Urinary bladder (tissue), 3 donors: ENCODE measurements at regions not wholly inside any gene's neighbourhood (a gene's known extent, or its start where the extent isn't known, plus 50 kb on each side); places are given as distances from the start of the nearest gene placed in this dataset.

ENCODE experiments used
- DNase-seq: peaks from one replicate; pipeline ENCODE4 v3.0.0-alpha.2; 2015; ENCODE audit errors: extremely low spot score
- H3K27ac ChIP-seq: one replicate; pipeline ENCODE4 v1.5.1; 2013; ENCODE audit warnings: low read depth, mild to moderate bottlenecking, moderate library complexity
- H3K36me3 ChIP-seq: one replicate; pipeline ENCODE4 v1.6.1; 2013; ENCODE audit warnings: mild to moderate bottlenecking, moderate library complexity; ENCODE audit not compliant: insufficient read depth
- H3K4me1 ChIP-seq: one replicate; pipeline ENCODE4 v1.6.1; 2013; ENCODE audit warnings: mild to moderate bottlenecking, moderate library complexity; ENCODE audit not compliant: insufficient read depth
- H3K4me3 ChIP-seq: one replicate; pipeline ENCODE4 v1.5.1; 2013; ENCODE audit warnings: low read depth, low read length
- WGBS: extraction: QIAGEN DNeasy Blood & Tissue Kit; methylation state at CpG from one replicate; pipeline ENCODE4 v1.1.7; 2013; 5-methylcytosine and 5-hydroxymethylcytosine counted together
- donor health status: healthy with polysubstance abuse.
- donor health status: healthy.

- H3K36me3 ChIP-seq = no peaks in the 10 kb centered on the region
- H3K4me3 ChIP-seq = no peak overlapping the region
- 14% methylated on average over 37 of the region's 37 CpGs for WGBS
- DNase-seq = no peak
- H3K27ac ChIP-seq = no peak overlapping the region
- H3K4me1 ChIP-seq = no peaks in the 10 kb centered on the region
Measured at GRCh38 chr1:101309334-101310311, 72.8 kb downstream of the S1PR1 start.

DNA sequence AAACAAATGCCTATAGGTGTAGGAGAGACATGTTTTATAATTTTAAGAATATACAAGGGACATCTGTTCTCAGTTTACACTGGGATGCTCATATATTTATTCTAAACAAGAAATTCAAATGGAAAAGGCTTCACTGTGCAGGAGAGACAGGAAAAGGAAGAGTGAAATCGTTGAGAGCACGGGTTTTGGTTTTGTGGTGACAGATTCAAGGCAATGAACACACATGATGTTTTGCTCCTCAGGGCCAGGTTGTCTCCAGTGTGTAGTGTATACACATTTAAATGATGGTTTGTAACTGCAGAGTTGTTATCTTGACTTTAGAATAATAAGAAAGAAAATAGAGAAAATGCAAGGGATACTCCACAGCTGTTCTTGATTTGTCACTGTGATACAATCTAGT is 73.7 kb downstream of the S1PR1 start:
- DNase-seq = no peak
- H3K4me1 ChIP-seq = no peaks in the 10 kb centered on the region
- no peak overlapping the region for H3K27ac ChIP-seq
- no peak overlapping the region for H3K4me3 ChIP-seq
- WGBS = 48% methylated on average over 2 of the region's 2 CpGs
- H3K36me3 ChIP-seq = no peaks in the 10 kb centered on the region

GRCh38 chr1:101311146-101311920 is 74.5 kb downstream of the S1PR1 start:
- no peaks in the 10 kb centered on the region for H3K4me1 ChIP-seq
- no peaks in the 10 kb centered on the region for H3K36me3 ChIP-seq
- WGBS = 86% methylated on average over 4 of the region's 4 CpGs
- no peak overlapping the region for H3K27ac ChIP-seq
- DNase-seq = no peak
- no peak overlapping the region for H3K4me3 ChIP-seq

GRCh38 chr1:101312147-101312546 is 75.3 kb downstream of the S1PR1 start:
- H3K4me1 ChIP-seq = no peaks in the 10 kb centered on the region
- DNase-seq = no peak
- 92% methylated on average over 4 of the region's 4 CpGs for WGBS
- H3K4me3 ChIP-seq = no peak overlapping the region
- H3K36me3 ChIP-seq = no peaks in the 10 kb centered on the region
- no peak overlapping the region for H3K27ac ChIP-seq

DNA sequence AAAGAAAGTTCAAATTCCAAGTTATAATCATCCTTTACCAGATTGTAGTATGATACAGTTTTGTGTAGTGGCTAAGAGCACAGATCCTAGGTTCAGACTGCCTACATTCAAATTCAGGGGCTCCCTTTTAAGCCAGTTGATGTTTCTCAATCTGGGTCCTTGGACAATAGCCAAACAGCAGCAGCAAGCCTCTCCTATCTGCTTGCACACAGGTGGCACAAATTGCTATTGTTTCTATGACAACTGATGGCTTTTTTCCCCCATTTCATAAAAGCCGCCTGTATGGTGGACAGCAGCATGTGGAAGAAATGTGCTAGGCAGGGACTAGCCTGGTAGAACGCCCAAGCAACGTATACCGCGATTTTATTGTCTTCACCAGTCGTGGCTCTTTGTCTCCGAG is 76.5 kb downstream of the S1PR1 start:
- Histone ChIP-seq H3K4me1 (no peaks in the 10 kb centered on the region), H3K27ac (no peak overlapping the region), H3K36me3 (no peaks in the 10 kb centered on the region), H3K4me3 (no peak overlapping the region)
- no peak for DNase-seq
- WGBS = 95% methylated on average over 7 of the region's 7 CpGs

- no peak for DNase-seq
Measured at GRCh38 chr1:101314244-101314643, 77.4 kb downstream of the S1PR1 start.

DNA sequence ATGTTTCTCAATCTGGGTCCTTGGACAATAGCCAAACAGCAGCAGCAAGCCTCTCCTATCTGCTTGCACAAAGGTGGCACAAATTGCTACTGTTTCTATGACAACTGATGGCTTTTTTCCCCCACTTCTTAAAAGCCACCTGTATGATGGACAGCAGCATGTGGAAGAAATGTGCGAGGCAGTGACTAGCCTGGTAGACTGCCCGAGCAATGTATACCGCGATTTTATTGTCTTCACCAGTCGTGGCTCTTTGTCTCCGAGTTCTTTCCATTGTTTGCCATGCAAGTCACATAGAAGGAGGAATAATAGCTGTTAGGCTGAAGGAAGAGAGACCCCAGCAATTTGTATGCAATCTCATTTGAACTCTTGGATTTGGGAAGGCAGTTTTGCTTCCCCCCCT is 79.4 kb downstream of the S1PR1 start:
- Histone ChIP-seq H3K36me3 (no peaks in the 10 kb centered on the region), H3K4me1 (no peaks in the 10 kb centered on the region), H3K4me3 (no peak overlapping the region), H3K27ac (no peak overlapping the region)
- DNase-seq = no peak
- 71% methylated on average over 6 of the region's 6 CpGs for WGBS

More at GRCh38 chr1:101314244-101314643, 77.4 kb downstream of the S1PR1 start:
- Histone ChIP-seq H3K36me3 (no peaks in the 10 kb centered on the region), H3K27ac (no peak overlapping the region), H3K4me3 (no peak overlapping the region), H3K4me1 (no peaks in the 10 kb centered on the region)
- WGBS = 97% methylated on average over 2 of the region's 2 CpGs

DNA sequence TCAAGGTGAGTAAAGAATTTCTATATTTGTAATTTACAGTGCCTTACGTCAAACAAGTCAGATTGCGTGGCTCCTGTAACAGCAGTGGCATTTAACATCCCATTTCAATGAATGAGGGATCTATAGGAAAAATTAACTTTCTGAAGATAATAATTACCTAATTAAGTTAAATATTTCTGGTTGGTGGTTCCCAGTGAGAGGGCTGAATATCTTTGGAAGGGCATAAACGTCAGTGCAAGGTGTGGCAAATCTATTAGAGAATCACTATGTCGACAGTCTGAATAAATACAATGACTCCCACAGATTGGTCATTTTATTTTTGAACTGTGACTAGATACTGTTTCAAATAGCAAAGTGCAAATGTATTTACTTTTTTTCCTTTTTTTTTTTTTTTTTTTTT is 80.0 kb downstream of the S1PR1 start:
- WGBS = 84% methylated on average over 4 of the region's 4 CpGs
- H3K4me1 ChIP-seq = no peaks in the 10 kb centered on the region
- no peak for DNase-seq
- no peaks in the 10 kb centered on the region for H3K36me3 ChIP-seq
- H3K27ac ChIP-seq = no peak overlapping the region
- H3K4me3 ChIP-seq = no peak overlapping the region

GRCh38 chr1:101317590-101317989 is 80.8 kb downstream of the S1PR1 start:
- no peaks in the 10 kb centered on the region for H3K36me3 ChIP-seq
- H3K27ac ChIP-seq = no peak overlapping the region
- H3K4me1 ChIP-seq = no peaks in the 10 kb centered on the region
- no peak for DNase-seq
- 93% methylated on average over 3 of the region's 3 CpGs for WGBS
- no peak overlapping the region for H3K4me3 ChIP-seq

GRCh38 chr1:101323535-101323934 is 86.7 kb downstream of the S1PR1 start:
- 82% methylated on average over 1 of the region's 1 CpG for WGBS
- Histone ChIP-seq H3K4me3 (no peak overlapping the region), H3K36me3 (no peaks in the 10 kb centered on the region), H3K4me1 (no peaks in the 10 kb centered on the region), H3K27ac (no peak overlapping the region)
- no peak for DNase-seq

GRCh38 chr1:101325144-101325543 is 88.3 kb downstream of the S1PR1 start:
- H3K36me3 ChIP-seq = no peaks in the 10 kb centered on the region
- DNase-seq = no peak
- no peak overlapping the region for H3K4me3 ChIP-seq
- H3K27ac ChIP-seq = no peak overlapping the region
- H3K4me1 ChIP-seq = no peaks in the 10 kb centered on the region
- 86% methylated on average over 1 of the region's 1 CpG for WGBS

GRCh38 chr1:101330427-101331130 is 93.8 kb downstream of the S1PR1 start:
- Histone ChIP-seq H3K36me3 (no peaks in the 10 kb centered on the region), H3K4me1 (no peaks in the 10 kb centered on the region), H3K27ac (no peak overlapping the region), H3K4me3 (no peak overlapping the region)
- 85% methylated on average over 6 of the region's 6 CpGs for WGBS
- no peak for DNase-seq

GRCh38 chr1:101331794-101332193 is 95.0 kb downstream of the S1PR1 start:
- no peak overlapping the region for H3K4me3 ChIP-seq
- WGBS = 75% methylated on average over 2 of the region's 2 CpGs
- no peak for DNase-seq

More at GRCh38 chr1:101331794-101332193, 95.0 kb downstream of the S1PR1 start:
- Histone ChIP-seq H3K36me3 (no peaks in the 10 kb centered on the region), H3K4me1 (no peaks in the 10 kb centered on the region), H3K27ac (no peak overlapping the region)
